ENCODE measurements at regions not wholly inside any gene's neighbourhood (a gene's known extent, or its start where the extent isn't known, plus 50 kb on each side); places are given as distances from the start of the nearest gene placed in this dataset.
"Not testable (repeated sequence)": the region's sequence is repeated elsewhere in the genome, so short reads cannot be mapped to it uniquely, and the experiment has no call there.

DNA sequence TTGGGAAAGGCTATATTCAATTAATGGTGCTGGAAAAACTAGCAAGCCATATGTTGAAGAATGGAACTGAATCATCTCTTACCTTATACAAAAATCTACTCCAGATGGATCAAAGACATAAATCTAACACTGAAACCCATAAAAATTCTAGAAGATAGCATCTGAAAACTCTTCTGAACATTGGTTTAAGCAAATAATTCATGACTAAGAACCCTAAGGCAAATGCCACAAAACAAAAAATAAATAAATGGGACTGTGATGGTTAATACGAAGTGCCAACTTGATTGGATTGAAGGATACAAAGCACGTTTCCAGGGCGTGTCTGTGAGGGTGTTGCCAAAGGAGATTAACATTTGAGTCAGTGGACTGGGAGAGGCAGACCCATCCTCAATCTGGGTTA lies 1130.0 kb downstream of the DNAJB9 start:
- Histone ChIP-seq H4K20me1 (ENCODE audit: control insufficient read depth, insufficient read depth) (no peaks in the 10 kb centered on the region), H3K36me3 (ENCODE audit: control insufficient read depth in 2 of 2, insufficient read depth in 2 of 2, low read length in 1 of 2) (no peaks in the 10 kb centered on the region), H3K9me3 (replicated peaks; ENCODE audit: control insufficient read depth, insufficient read depth, low read length) (no peaks in the 10 kb centered on the region), H3K27me3 (replicated peaks in 1 of 2; ENCODE audit: control insufficient read depth in 2 of 2, insufficient read depth in 2 of 2, low read length in 1 of 2) (no peaks in the 10 kb centered on the region), H2AFZ (ENCODE audit: control insufficient read depth, low read depth, low read length) (no peak overlapping the region), H3K27ac (ENCODE audit: control insufficient read depth, insufficient read depth) (no peak overlapping the region), H3K4me3 (no peak overlapping the region), H3K79me2 (ENCODE audit: control insufficient read depth, insufficient read depth, low read length) (no peaks in the 10 kb centered on the region), H3K9ac (ENCODE audit: control insufficient read depth, insufficient read depth, low read length) (no peak overlapping the region), H3K4me1 (ENCODE audit: control insufficient read depth, insufficient read depth, low read length) (no peaks in the 10 kb centered on the region), H3K4me2 (ENCODE audit: control insufficient read depth, insufficient read depth) (no peak overlapping the region)
- WGBS (ENCODE audit: insufficient coverage, insufficient replicate concordance, low lambda C conversion rate, missing lambda C conversion rate), result 2% methylated on average over 3 of the region's 3 CpGs
- RAD21 ChIA-PET (ENCODE audit: unreplicated experiment), result no interaction called here
- no peak for DNase-seq (ENCODE audit: low read depth, low spot score)
- BruUV-seq (replicated peaks), result no TSS peak
- TF ChIP-seq ZNF207 (IDR thresholded peaks at IDR 0.05; ENCODE audit: borderline replicate concordance) (no peak), MXI1 (IDR thresholded peaks at IDR 0.05; ENCODE audit: low read depth, low read length) (no peak)
- CTCF ChIA-PET, result interaction anchor here (0.6 kb wide), 1 partner anchor 382 kb away, joined by 3 read pairs; no protein-coding TSS in a partner anchor
- no peak for FAIRE-seq
- no peak for ATAC-seq
- intact Hi-C loops (cut with micrococcal nuclease; ENCODE audit: unreplicated experiment), result no loop called here
- POLR2A ChIA-PET, result no interaction called here
- SMC1A ChIA-PET (ENCODE audit: uncharacterized antibody, unreplicated experiment), result no interaction called here
- in situ Hi-C loops (cut with MboI), result no loop called here

DNA sequence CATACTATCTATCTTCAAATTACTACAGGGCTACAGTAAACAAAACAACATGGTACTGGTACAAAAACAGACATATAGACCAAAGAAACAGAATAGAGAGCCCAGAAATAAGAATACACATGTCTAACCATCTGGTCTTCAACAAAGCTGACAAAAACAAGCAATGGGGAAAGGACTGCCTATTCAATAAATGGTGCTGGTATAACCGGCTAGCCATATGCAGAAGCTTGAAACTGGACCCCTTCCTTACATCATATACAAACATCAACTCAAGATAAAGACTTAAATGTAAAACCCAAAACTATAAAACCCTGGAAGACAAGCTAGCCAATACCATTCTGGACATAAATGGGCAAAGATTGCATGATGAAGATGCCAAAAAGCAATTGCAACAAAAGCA lies 1143.7 kb downstream of the DNAJB9 start:
- no peak overlapping the region for H2AFZ ChIP-seq (ENCODE audit: control insufficient read depth, low read depth, low read length)
- intact Hi-C loops (cut with micrococcal nuclease; ENCODE audit: unreplicated experiment), result no loop called here
- H3K4me3 ChIP-seq, result no peak overlapping the region
- POLR2A ChIA-PET, result no interaction called here
- SMC1A ChIA-PET (ENCODE audit: uncharacterized antibody, unreplicated experiment), result no interaction called here
- no peaks in the 10 kb centered on the region for H4K20me1 ChIP-seq (ENCODE audit: control insufficient read depth, insufficient read depth)
- H3K79me2 ChIP-seq (ENCODE audit: control insufficient read depth, insufficient read depth, low read length), result no peaks in the 10 kb centered on the region
- CTCF ChIA-PET, result no interaction called here
- no peaks in the 10 kb centered on the region for H3K27me3 ChIP-seq (replicated peaks in 1 of 2; ENCODE audit: control insufficient read depth in 2 of 2, insufficient read depth in 2 of 2, low read length in 1 of 2)
- H3K4me1 ChIP-seq (ENCODE audit: control insufficient read depth, insufficient read depth, low read length), result no peaks in the 10 kb centered on the region
- in situ Hi-C loops (cut with MboI), result no loop called here
- H3K4me2 ChIP-seq (ENCODE audit: control insufficient read depth, insufficient read depth), result no peak overlapping the region
- H3K9ac ChIP-seq (ENCODE audit: control insufficient read depth, insufficient read depth, low read length), result no peak overlapping the region
- RAD21 ChIA-PET (ENCODE audit: unreplicated experiment), result no interaction called here
- no TSS peak for BruUV-seq (replicated peaks)
- no peak for FAIRE-seq
- no peak for ATAC-seq
- no peaks in the 10 kb centered on the region for H3K9me3 ChIP-seq (replicated peaks; ENCODE audit: control insufficient read depth, insufficient read depth, low read length)
- DNase-seq (ENCODE audit: low read depth, low spot score), result no peak
- H3K36me3 ChIP-seq (ENCODE audit: control insufficient read depth in 2 of 2, insufficient read depth in 2 of 2, low read length in 1 of 2), result no peaks in the 10 kb centered on the region
- H3K27ac ChIP-seq (ENCODE audit: control insufficient read depth, insufficient read depth), result no peak overlapping the region
- 39% methylated on average over 1 of the region's 1 CpG for WGBS (ENCODE audit: insufficient coverage, insufficient replicate concordance, low lambda C conversion rate, missing lambda C conversion rate)
- TF ChIP-seq TCF7 (IDR thresholded peaks at IDR 0.05; ENCODE audit: borderline replicate concordance) (no peak), POLR2AphosphoS2 (IDR thresholded peaks at IDR 0.05; ENCODE audit: low read depth, low read length) (no peak)
- TF ChIP-seq, protein P1, sequence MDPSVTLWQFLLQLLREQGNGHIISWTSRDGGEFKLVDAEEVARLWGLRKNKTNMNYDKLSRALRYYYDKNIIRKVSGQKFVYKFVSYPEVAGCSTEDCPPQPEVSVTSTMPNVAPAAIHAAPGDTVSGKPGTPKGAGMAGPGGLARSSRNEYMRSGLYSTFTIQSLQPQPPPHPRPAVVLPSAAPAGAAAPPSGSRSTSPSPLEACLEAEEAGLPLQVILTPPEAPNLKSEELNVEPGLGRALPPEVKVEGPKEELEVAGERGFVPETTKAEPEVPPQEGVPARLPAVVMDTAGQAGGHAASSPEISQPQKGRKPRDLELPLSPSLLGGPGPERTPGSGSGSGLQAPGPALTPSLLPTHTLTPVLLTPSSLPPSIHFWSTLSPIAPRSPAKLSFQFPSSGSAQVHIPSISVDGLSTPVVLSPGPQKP (IDR thresholded peaks at IDR 0.05; ENCODE audit: low read depth, low read length), result no peak

DNA sequence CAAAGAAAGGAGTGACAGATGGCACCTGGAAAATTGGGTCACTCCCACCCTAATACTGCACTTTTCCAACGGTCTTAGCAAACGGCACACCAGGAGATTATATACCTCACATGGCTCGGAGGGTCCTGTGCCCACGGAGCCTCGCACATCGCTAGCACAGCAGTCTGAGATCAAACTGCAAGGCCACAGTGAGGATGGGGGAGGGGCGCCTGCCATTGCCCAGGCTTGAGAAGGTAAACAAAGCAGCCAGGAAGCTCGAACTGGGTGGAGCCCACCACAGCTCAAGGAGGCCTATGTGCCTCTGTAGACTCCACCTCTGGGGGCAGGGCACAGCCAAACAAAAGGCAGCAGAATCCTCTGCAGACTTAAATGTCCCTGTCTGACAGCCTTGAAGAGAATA lies 1149.7 kb downstream of the DNAJB9 start:
- RAD21 ChIA-PET (ENCODE audit: unreplicated experiment); H3K79me2 ChIP-seq (ENCODE audit: control insufficient read depth, insufficient read depth, low read length); POLR2A ChIA-PET; H3K36me3 ChIP-seq (ENCODE audit: control insufficient read depth in 2 of 2, insufficient read depth in 2 of 2, low read length in 1 of 2); BruUV-seq (replicated peaks); in situ Hi-C loops (cut with MboI); ATAC-seq; H3K4me1 ChIP-seq (ENCODE audit: control insufficient read depth, insufficient read depth, low read length); H3K9ac ChIP-seq (ENCODE audit: control insufficient read depth, insufficient read depth, low read length); CTCF ChIA-PET; H3K27ac ChIP-seq (ENCODE audit: control insufficient read depth, insufficient read depth); H3K9me3 ChIP-seq (replicated peaks; ENCODE audit: control insufficient read depth, insufficient read depth, low read length); H4K20me1 ChIP-seq (ENCODE audit: control insufficient read depth, insufficient read depth); FAIRE-seq; intact Hi-C loops (cut with micrococcal nuclease; ENCODE audit: unreplicated experiment); H3K4me2 ChIP-seq (ENCODE audit: control insufficient read depth, insufficient read depth); DNase-seq (ENCODE audit: low read depth, low spot score); H3K27me3 ChIP-seq (replicated peaks in 1 of 2; ENCODE audit: control insufficient read depth in 2 of 2, insufficient read depth in 2 of 2, low read length in 1 of 2); H3K4me3 ChIP-seq; SMC1A ChIA-PET (ENCODE audit: uncharacterized antibody, unreplicated experiment); H2AFZ ChIP-seq (ENCODE audit: control insufficient read depth, low read depth, low read length): not testable (repeated sequence)
- 17% methylated on average over 8 of the region's 8 CpGs for WGBS (ENCODE audit: insufficient coverage, insufficient replicate concordance, low lambda C conversion rate, missing lambda C conversion rate)
